ENCODE measurements at regions not wholly inside any gene's neighbourhood (a gene's known extent, or its start where the extent isn't known, plus 50 kb on each side); places are given as distances from the start of the nearest gene placed in this dataset.

DNA sequence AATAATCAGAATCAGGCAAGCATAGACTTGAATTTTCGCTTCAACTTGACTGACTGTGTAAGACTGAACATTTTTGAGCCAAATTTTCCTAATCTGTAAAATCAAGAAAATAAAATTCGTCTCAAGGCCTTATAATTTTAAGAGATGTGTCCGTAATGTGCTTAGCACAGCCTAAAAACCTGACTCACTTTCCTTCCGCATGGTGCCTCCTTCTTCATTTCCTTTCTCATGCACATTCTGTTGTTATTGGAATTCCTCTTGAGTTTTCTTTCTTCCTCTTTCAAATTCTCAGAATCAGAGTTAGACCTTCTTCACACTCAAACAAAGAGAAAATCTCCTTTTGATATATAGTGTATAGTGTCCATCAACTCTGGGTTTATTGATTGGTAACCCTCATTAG lies 208.9 kb upstream of the SLIT2 start:
- DNase-seq (no peak), ATAC-seq (no peak)
- TF ChIP-seq POLR2A (IDR thresholded peaks at IDR 0.05) = no peak
- TF ChIP-seq, protein P1, sequence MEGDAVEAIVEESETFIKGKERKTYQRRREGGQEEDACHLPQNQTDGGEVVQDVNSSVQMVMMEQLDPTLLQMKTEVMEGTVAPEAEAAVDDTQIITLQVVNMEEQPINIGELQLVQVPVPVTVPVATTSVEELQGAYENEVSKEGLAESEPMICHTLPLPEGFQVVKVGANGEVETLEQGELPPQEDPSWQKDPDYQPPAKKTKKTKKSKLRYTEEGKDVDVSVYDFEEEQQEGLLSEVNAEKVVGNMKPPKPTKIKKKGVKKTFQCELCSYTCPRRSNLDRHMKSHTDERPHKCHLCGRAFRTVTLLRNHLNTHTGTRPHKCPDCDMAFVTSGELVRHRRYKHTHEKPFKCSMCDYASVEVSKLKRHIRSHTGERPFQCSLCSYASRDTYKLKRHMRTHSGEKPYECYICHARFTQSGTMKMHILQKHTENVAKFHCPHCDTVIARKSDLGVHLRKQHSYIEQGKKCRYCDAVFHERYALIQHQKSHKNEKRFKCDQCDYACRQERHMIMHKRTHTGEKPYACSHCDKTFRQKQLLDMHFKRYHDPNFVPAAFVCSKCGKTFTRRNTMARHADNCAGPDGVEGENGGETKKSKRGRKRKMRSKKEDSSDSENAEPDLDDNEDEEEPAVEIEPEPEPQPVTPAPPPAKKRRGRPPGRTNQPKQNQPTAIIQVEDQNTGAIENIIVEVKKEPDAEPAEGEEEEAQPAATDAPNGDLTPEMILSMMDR (IDR thresholded peaks at IDR 0.05) = no peak
- Histone ChIP-seq H3K4me3 (no peak overlapping the region), H3K27me3 (no peaks in the 10 kb centered on the region), H3K36me3 (replicated peaks in 1 of 2; ENCODE audit: insufficient read depth in 1 of 2, low read depth in 2 of 2) (no peaks in the 10 kb centered on the region), H3K4me1 (no peaks in the 10 kb centered on the region), H3K27ac (no peak overlapping the region), H3K9me3 (no peaks in the 10 kb centered on the region)
- intact Hi-C loops (cut with DNase I) = no loop called here
- 60% methylated on average over 4 of the region's 4 CpGs for WGBS, 2 donors

DNA sequence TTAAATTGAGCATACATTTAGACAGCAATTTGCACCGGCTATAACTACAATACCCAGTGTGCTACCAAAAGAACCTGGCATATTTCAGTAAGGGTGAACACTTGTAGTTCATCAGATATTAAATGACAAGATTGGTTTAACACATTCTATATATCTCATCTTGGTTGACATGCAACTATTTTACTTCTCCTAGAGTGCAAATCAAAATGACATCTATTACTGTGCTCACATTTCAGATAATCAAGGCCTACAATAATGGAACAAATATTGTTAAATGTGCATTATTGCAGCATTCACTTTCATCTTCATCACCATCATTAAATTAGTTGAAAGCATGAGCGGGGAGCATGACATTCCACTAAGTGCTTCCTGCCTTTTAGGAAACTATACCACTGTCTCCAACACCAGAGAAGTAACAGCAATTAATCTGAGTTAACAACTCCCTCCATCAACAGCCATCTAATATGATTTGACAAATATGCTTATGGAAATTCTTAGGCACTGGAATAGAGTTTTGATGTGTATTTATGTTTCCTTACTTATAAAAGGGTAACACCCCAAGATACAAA lies 209.8 kb upstream of the SLIT2 start:
- TF ChIP-seq POLR2A (IDR thresholded peaks at IDR 0.05) = no peak
- TF ChIP-seq, protein P1 (IDR thresholded peaks at IDR 0.05) = no peak
- Histone ChIP-seq H3K36me3 (replicated peaks in 1 of 2; ENCODE audit: insufficient read depth in 1 of 2, low read depth in 2 of 2) (no peaks in the 10 kb centered on the region), H3K27ac (no peak overlapping the region), H3K9me3 (no peaks in the 10 kb centered on the region), H3K27me3 (no peaks in the 10 kb centered on the region), H3K4me3 (no peak overlapping the region), H3K4me1 (no peaks in the 10 kb centered on the region)
- DNase-seq = no peak
- no peak for ATAC-seq
- intact Hi-C loops (cut with DNase I) = no loop called here
- WGBS, 2 donors = 75 to 81% methylated on average over 2 of the region's 2 CpGs

DNA sequence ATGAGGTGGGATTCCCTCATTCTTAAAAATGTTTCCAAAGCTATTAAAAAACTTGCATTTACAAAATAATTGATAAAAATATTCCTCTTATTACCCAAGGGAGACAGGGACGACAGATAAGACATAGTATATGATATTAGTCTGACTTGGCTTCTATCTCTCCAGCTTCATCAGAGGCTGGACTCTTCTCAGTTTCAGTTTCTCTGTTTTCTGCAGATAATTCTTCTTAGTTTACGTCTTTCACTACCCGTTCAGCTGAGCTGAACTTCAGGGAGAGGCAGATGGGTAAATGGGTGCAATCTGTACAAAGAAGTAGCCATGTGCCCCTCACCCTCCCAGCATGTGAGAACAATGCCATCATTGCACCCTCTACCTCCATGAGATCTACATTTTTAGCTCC lies 214.0 kb upstream of the SLIT2 start:
- 47 to 57% methylated on average over 3 of the region's 3 CpGs for WGBS, 2 donors
- H3K36me3 ChIP-seq (replicated peaks in 1 of 2; ENCODE audit: insufficient read depth in 1 of 2, low read depth in 2 of 2) = no peaks in the 10 kb centered on the region
- no peak overlapping the region for H3K4me3 ChIP-seq
- no peak for DNase-seq
- no peak for ATAC-seq
- no peaks in the 10 kb centered on the region for H3K27me3 ChIP-seq
- no peaks in the 10 kb centered on the region for H3K9me3 ChIP-seq
- H3K27ac ChIP-seq = no peak overlapping the region
- TF ChIP-seq POLR2A (IDR thresholded peaks at IDR 0.05) = no peak
- TF ChIP-seq, protein P1 (IDR thresholded peaks at IDR 0.05) = no peak
- intact Hi-C loops (cut with DNase I) = no loop called here
- H3K4me1 ChIP-seq = no peaks in the 10 kb centered on the region

DNA sequence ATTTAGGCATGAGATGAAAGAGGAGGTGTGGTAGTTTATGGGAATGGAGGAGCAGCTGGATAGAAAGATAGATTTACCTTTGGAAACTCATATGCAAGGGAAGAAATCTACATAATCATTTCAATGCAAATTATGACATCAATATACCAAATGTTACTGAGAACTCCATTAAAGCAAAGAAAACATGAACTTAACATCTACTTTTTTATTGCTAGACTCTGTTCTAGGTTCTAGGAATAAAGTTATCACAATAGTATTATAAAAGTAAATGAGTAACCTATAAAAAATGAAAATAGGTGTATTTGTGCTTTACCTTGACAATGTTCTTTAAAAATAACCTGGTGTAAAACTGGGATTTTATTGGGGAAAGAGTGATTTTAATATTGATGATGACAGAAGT lies 221.6 kb upstream of the SLIT2 start:
- no peak overlapping the region for H3K27ac ChIP-seq
- no peak for TF ChIP-seq POLR2A (IDR thresholded peaks at IDR 0.05)
- TF ChIP-seq, protein P1 (IDR thresholded peaks at IDR 0.05) = no peak
- H3K4me3 ChIP-seq = no peak overlapping the region
- DNase-seq = no peak
- no peaks in the 10 kb centered on the region for H3K27me3 ChIP-seq
- no peaks in the 10 kb centered on the region for H3K36me3 ChIP-seq (replicated peaks in 1 of 2; ENCODE audit: insufficient read depth in 1 of 2, low read depth in 2 of 2)
- no peak for ATAC-seq
- intact Hi-C loops (cut with DNase I) = no loop called here
- H3K4me1 ChIP-seq = no peaks in the 10 kb centered on the region
- H3K9me3 ChIP-seq = no peaks in the 10 kb centered on the region

DNA sequence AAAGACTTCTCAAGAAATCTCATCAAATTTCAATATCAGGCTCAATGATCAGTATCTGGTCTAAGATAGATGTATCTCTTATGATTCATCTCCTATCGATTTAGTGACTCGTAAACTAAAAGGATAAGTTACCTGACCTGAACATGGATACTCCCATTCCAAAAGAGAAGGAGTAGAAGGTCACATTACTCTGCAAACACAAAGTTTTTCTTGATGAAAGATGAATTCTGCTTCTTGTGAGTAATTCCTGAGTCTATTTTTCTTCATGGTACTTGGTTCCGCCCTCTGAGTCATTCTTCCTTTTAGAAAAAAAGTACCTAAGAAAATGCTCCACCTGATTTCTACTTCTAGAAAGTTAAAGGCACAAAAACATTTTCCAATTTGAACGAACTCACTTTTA lies 223.1 kb upstream of the SLIT2 start:
- TF ChIP-seq POLR2A (IDR thresholded peaks at IDR 0.05) = no peak
- TF ChIP-seq, protein P1 (IDR thresholded peaks at IDR 0.05) = no peak
- 68 to 74% methylated on average over 4 of the region's 4 CpGs for WGBS, 2 donors
- DNase-seq (no peak), ATAC-seq (no peak)
- intact Hi-C loops (cut with DNase I) = no loop called here
- Histone ChIP-seq H3K27me3 (no peaks in the 10 kb centered on the region), H3K4me1 (no peaks in the 10 kb centered on the region), H3K36me3 (replicated peaks in 1 of 2; ENCODE audit: insufficient read depth in 1 of 2, low read depth in 2 of 2) (no peaks in the 10 kb centered on the region), H3K27ac (no peak overlapping the region), H3K9me3 (no peaks in the 10 kb centered on the region), H3K4me3 (no peak overlapping the region)
